CD14-positive monocyte (primary cell): ENCODE measurements at regions not wholly inside any gene's neighbourhood (a gene's known extent, or its start where the extent isn't known, plus 50 kb on each side); places are given as distances from the start of the nearest gene placed in this dataset.

Source experiments
- DNase-seq, 3 donors: peaks; one replicate each; pipeline ENCODE4 v3.0.0-alpha.2; 2011 to 2022
- H2AFZ ChIP-seq: 2 replicates; pipeline ENCODE4 v1.6.0; 2012; ENCODE audit warnings: mild to moderate bottlenecking, low read depth, low read length, inconsistent platforms; ENCODE audit not compliant: insufficient read depth, poor library complexity, severe bottlenecking
- H3K27ac ChIP-seq, 2 donors: 1 replicate in 1 of 2; 2 replicates in 1 of 2; pipeline ENCODE4 v1.5.1; 2012 to 2013; ENCODE audit warnings: low read length in 2 of 2, control low read depth in 1 of 2, inconsistent platforms in 1 of 2, low read depth in 1 of 2, mild to moderate bottlenecking in 1 of 2
- H3K27me3 ChIP-seq, 2 donors: one replicate each; pipeline versions ENCODE4 v1.6.0 to v1.6.1; 2011 to 2013; ENCODE audit warnings: low read length in 2 of 2; ENCODE audit not compliant: control insufficient read depth in 2 of 2, insufficient read depth in 2 of 2
- H3K36me3 ChIP-seq, 2 donors: replicated peaks in 1 of 2; 1 replicate in 1 of 2; 2 replicates in 1 of 2; pipeline versions ENCODE4 v1.5.1 to v1.6.1; 2012 to 2013; ENCODE audit warnings: low read length in 2 of 2, control low read depth in 1 of 2, inconsistent platforms in 1 of 2, mild to moderate bottlenecking in 1 of 2; ENCODE audit not compliant: insufficient read depth in 2 of 2, control insufficient read depth in 1 of 2
- H3K4me1 ChIP-seq, 2 donors: 1 replicate in 1 of 2; 2 replicates in 1 of 2; pipeline versions ENCODE4 v1.5.1 to v1.6.1; 2012 to 2013; ENCODE audit warnings: low read length in 2 of 2, control low read depth in 1 of 2, inconsistent platforms in 1 of 2, mild to moderate bottlenecking in 1 of 2, moderate library complexity in 1 of 2; ENCODE audit not compliant: insufficient read depth in 2 of 2, control insufficient read depth in 1 of 2
- H3K4me2 ChIP-seq: replicated peaks from 2 replicates; pipeline ENCODE3; 2012; ENCODE audit warnings: low read length, moderate library complexity, mild to moderate bottlenecking; ENCODE audit not compliant: poor library complexity, severe bottlenecking; ENCODE audit errors: extremely low read depth
- H3K4me3 ChIP-seq, 3 experiments: fragments of 200-600 bp in 1 of 3; sonication (generic) in 1 of 3; replicated peaks in 1 of 3; 1 replicate in 2 of 3; 2 replicates in 1 of 3; pipeline ENCODE4 v1.5.1; 2011 to 2013; ENCODE audit warnings: low read length in 3 of 3, mild to moderate bottlenecking in 3 of 3, control low read depth in 2 of 3, low read depth in 2 of 3, inconsistent platforms in 1 of 3, moderate library complexity in 1 of 3
- H3K79me2 ChIP-seq: 2 replicates; pipeline ENCODE4 v1.6.0; 2012; ENCODE audit warnings: mild to moderate bottlenecking, control low read depth, inconsistent platforms, low read length, moderate library complexity; ENCODE audit not compliant: insufficient read depth
- H3K9ac ChIP-seq: 2 replicates; pipeline ENCODE4 v1.6.0; 2017; ENCODE audit warnings: low read length, mild to moderate bottlenecking; ENCODE audit not compliant: insufficient read depth, poor library complexity, severe bottlenecking
- H3K9me3 ChIP-seq, 2 donors: replicated peaks in 1 of 2; 1 replicate in 1 of 2; 2 replicates in 1 of 2; pipeline versions ENCODE4 v1.5.1 to v1.6.1; 2012 to 2013; ENCODE audit warnings: low read length in 2 of 2, control low read depth in 1 of 2; ENCODE audit not compliant: control insufficient read depth in 1 of 2, insufficient read depth in 1 of 2
- H4K20me1 ChIP-seq: 2 replicates; pipeline ENCODE4 v1.6.0; 2012; ENCODE audit warnings: mild to moderate bottlenecking, low read length, control low read depth, moderate library complexity; ENCODE audit not compliant: insufficient read depth
- H3K27ac Mint-ChIP-seq, 7 donors: one replicate each; pipeline ENCODE4 v1.8.0; 2020; ENCODE audit warnings: mild to moderate bottlenecking in 7 of 7, mixed read lengths in 7 of 7, moderate library complexity in 6 of 7, inconsistent platforms in 2 of 7
- H3K27me3 Mint-ChIP-seq, 3 donors: one replicate each; pipeline ENCODE4 v1.8.0; 2021 to 2022; ENCODE audit warnings: low read depth in 3 of 3, mild to moderate bottlenecking in 3 of 3, mixed read lengths in 3 of 3, moderate library complexity in 3 of 3, inconsistent platforms in 1 of 3
- H3K36me3 Mint-ChIP-seq, 2 donors: one replicate each; pipeline ENCODE4 v1.8.0; 2020; ENCODE audit warnings: mixed read lengths in 2 of 2, inconsistent platforms in 1 of 2, mild to moderate bottlenecking in 1 of 2
- H3K4me1 Mint-ChIP-seq: one replicate; pipeline ENCODE4 v1.8.0; 2020; ENCODE audit warnings: mild to moderate bottlenecking, mixed read lengths
- H3K4me3 Mint-ChIP-seq, 2 donors: one replicate each; pipeline ENCODE4 v1.8.0; 2020; ENCODE audit warnings: mild to moderate bottlenecking in 2 of 2, mixed read lengths in 2 of 2, moderate library complexity in 1 of 2
- H3K9me3 Mint-ChIP-seq, 7 donors: one replicate each; pipeline ENCODE4 v1.8.0; 2020 to 2022; ENCODE audit warnings: mixed read lengths in 7 of 7, mild to moderate bottlenecking in 6 of 7, moderate library complexity in 6 of 7, inconsistent platforms in 2 of 7
- CTCF ChIP-seq: fragments of 200-600 bp; IDR thresholded peaks from one replicate; pipeline ENCODE4 v1.8.0; 2022; ENCODE audit warnings: antibody characterized with exemption, mild to moderate bottlenecking
- WGBS: methylation state at CpG from one replicate; pipeline ENCODE4 v1.1.5; 2013; ENCODE audit warnings: missing lambda C conversion rate; ENCODE audit not compliant: insufficient coverage; 5-methylcytosine and 5-hydroxymethylcytosine counted together
- intact Hi-C, 2 donors: fragments of 100-400 bp; cut with micrococcal nuclease; formaldehyde crosslinking; loops; one replicate each; pipeline versions ENCODE4 v1.15.0 to v1.15.1; 2023

- Mint-ChIP-seq H3K4me3 (peak overlapping the region; percentile 43 to 76), H3K36me3 (no peaks in the 10 kb centered on the region), H3K4me1 (no peaks in the 10 kb centered on the region), H3K27me3 (peaks cover 0 to 1% (median 0%) of the 10 kb centered on the region in 3 donors), H3K9me3 (peaks cover 0 to 7% (median 4%) of the 10 kb centered on the region in 7 donors), H3K27ac (peak overlapping the region in 1 of 7 donors; percentile 17)
- Histone ChIP-seq H3K27me3 (no peaks in the 10 kb centered on the region), H3K36me3 (no peaks in the 10 kb centered on the region), H4K20me1 (no peaks in the 10 kb centered on the region), H3K27ac (no peak overlapping the region), H2AFZ (no peak overlapping the region), H3K4me1 (no peaks in the 10 kb centered on the region), H3K4me3 (no peak overlapping the region), H3K9me3 (no peaks in the 10 kb centered on the region), H3K79me2 (no peaks in the 10 kb centered on the region), H3K9ac (no peak overlapping the region), H3K4me2 (no peak overlapping the region)
- TF ChIP-seq CTCF, result no peak
- intact Hi-C loops, result no loop called here
- DNase-seq, result no peak
- WGBS, result 89% methylated on average over 9 of the region's 11 CpGs
Observed at GRCh38 chr9:31908891-31909480, 475.5 kb upstream of the ACO1 start.

DNA sequence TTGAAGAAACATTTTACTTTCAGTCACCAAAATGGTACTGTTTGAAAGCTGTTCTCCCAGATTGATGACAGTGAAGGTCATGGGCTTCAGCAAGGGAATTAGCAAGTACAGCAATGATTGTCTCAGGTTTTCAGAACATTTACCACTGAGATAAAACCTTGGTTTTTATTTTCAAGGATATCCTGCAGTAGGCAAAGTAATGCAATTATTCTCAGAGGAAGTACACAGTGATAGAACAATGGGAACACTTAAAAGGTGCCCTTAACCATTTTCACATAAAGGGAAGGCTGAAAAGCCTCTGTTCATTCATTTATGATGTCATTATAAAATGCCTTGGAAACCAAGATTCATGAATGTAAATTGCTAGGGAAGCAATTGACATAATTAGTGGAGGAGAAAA lies 471.8 kb upstream of the ACO1 start:
- Mint-ChIP-seq H3K36me3 (no peaks in the 10 kb centered on the region), H3K4me1 (no peaks in the 10 kb centered on the region), H3K4me3 (no peak overlapping the region), H3K9me3 (peaks cover 0 to 7% (median 0%) of the 10 kb centered on the region in 7 donors), H3K27me3 (no peaks in the 10 kb centered on the region), H3K27ac (no peak overlapping the region)
- Histone ChIP-seq H3K79me2 (no peaks in the 10 kb centered on the region), H3K27me3 (no peaks in the 10 kb centered on the region), H3K27ac (no peak overlapping the region), H3K9ac (no peak overlapping the region), H2AFZ (no peak overlapping the region), H3K4me3 (no peak overlapping the region), H3K4me2 (no peak overlapping the region), H3K9me3 (no peaks in the 10 kb centered on the region), H4K20me1 (no peaks in the 10 kb centered on the region), H3K4me1 (no peaks in the 10 kb centered on the region), H3K36me3 (no peaks in the 10 kb centered on the region)
- no peak for TF ChIP-seq CTCF
- DNase-seq, result no peak
- intact Hi-C loops, result no loop called here
